NCI-H146 (cell line): ENCODE measurements at regions not wholly inside any gene's neighbourhood (a gene's known extent, or its start where the extent isn't known, plus 50 kb on each side); places are given as distances from the start of the nearest gene placed in this dataset.
A peak's percentile ranks its signal among the peaks of the same experiment; 100 is the strongest.

ENCODE experiments used
- DNase-seq: peaks from one replicate; lab custom pipeline; 2025; lab: John Stamatoyannopoulos, UW

DNA sequence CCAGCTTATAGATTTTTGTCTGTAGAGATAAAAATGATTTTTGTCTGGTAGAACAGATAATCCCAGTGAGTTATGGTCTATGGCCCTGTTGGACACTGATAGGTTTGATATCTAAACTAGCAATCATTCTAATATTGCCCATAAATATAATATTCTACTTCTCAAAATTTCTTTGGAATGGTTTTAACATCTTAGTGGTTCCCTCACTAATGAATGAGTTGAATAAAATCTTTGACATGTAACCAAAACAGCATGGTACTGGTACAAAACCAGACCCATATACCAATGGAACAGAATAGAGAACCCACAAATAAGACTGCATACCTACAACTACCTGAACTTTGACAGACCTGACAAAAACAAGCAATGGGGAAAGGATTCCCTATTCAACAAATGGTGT is 219.7 kb downstream of the SEC61B start:
- no peak for DNase-seq

DNA sequence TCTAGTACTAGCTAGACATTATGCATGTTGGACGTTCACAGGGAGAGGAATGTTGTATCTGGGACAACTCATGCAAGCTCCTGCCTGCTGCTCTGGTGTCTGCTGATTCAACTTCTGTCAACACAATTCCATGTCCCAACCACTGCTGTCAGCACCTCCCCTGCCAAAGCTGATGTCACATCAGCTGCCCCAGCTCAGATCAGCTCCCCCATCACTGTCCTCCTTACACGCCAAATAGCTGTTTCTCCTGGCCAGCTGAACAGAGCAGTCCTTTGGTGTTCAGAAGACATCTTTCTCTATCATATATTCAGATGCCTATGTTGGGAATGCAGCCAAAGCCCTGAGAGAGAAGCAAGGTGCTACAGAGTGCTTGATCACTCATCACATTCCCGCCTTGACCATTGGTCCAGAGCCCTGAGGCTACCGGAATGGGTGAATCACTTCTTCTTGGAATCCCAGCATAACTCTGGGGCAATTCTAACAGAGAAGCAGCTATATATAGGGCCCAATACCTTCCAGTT is 223.3 kb downstream of the SEC61B start:
- DNase-seq, result no peak

GRCh38 chr9:99445920-99446319 is 223.8 kb downstream of the SEC61B start:
- DNase-seq, result no peak

DNA sequence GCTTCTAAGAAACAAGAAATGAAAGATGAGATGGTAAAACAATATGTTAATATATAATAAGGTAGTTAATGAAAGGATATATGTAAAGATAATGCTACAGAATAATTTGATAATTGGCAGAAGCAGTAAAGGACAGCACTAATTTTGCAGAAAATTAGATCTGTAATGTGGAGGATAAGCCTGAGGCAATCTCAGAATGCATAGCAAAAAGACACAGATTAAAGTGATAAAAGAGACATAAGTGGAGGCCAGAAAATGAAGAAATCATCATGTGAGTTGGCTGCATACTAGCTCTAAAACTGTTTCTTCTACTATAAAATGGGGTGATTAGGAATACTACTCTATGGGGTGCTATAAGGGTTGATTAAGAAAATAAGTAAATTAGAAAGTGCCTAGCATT is 225.9 kb downstream of the SEC61B start:
- no peak for DNase-seq

GRCh38 chr9:99449726-99450125 is 227.6 kb downstream of the SEC61B start:
- no peak for DNase-seq

DNA sequence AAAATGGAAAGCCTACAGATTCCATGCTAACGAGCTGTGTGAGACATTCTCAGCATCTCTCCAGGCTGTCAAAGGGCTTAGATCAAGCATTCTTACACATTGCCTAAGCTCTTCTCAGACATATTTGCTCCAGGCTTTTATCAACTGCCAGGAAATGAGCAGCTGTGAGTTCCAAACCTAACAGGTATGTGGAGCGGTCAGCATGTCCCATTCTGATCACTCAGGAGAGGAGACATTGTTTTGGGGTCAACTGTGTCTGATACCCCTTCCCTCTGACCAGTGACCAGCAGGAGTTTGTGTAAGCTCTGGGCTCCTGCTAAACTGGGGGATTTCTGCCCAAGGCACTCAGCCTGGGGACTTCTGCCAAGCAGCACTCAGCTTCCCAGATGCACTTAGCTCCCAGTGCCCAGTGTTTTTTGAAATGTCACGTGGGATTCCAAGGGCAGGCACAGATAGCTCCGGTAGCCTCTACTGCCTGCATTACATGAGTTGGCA is 229.1 kb downstream of the SEC61B start:
- no peak for DNase-seq

GRCh38 chr9:99457406-99457805 is 235.3 kb downstream of the SEC61B start:
- DNase-seq, result no peak

DNA sequence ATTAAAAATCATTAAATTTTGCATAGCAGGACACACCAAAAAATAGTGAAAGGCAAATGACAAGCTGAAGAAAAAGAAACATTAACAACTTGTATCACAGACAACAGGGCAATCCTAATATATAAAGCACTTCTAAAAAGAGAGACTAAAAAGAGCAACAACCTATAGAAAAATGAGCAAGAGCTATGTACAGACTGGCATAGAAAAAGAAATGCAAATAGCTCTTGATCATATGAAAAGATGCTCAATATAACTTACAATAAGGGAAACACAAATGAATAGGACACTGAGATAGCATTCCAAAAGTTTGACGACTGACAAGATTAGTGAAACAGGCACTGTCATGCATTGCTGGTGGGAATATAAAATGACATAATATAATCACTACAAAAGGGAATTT is 235.9 kb downstream of the SEC61B start:
- DNase-seq, result no peak

- DNase-seq, result no peak
Measured at GRCh38 chr9:99459919-99460318, 237.8 kb downstream of the SEC61B start.

DNA sequence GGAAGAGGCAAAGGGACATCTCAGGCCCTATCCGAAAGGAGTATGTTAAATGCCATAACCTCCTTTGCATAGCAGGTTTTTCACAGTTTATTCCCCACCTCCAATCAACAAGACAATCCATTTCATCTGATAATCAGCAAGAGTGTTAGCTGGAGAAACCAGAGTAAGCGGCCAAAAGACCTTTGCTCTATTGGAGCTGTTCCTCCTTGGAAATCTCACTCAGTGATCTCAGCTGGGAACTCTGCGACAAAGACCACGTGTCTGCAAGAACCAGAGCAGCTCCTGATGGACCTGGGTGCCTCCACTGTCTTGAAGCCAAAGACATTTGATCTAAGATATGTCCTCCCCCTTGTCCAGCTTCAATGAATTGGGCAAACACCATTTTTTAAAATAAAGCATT is 241.0 kb downstream of the SEC61B start:
- DNase-seq, result no peak

- no peak for DNase-seq
Measured at GRCh38 chr9:99464568-99464967, 242.5 kb downstream of the SEC61B start.

DNA sequence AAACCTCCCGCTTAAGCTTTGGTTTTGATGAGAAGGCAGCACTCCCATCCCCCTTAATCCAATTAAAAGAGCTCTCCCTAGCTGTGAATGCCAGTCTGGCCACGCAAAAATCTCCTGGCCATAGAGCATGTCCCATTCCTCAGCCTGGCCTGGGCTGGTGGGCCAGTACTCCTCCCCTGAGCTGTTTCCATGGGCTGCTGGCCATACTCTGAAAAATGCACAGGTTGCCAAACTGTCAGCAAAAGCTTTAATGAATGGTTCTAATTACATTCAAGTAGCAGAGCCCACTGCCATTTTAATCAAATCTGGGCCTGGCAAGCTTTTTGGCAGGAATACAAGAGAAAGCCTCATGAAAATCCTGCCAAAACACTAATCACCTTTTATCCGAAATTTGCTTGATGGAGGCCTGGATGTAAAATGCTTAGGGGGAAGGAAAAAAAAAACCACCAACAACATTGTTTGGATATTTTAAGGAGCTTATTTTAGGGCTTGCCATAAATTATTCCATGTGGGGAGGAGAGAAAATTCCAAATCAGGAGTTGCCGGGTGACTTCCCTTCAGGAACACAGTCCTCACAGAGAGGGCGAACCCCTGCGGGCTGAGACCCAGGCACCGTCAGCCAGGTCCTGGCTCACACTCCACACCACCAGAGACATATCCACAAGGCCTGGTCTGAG is 243.3 kb downstream of the SEC61B start:
- no peak for DNase-seq

DNA sequence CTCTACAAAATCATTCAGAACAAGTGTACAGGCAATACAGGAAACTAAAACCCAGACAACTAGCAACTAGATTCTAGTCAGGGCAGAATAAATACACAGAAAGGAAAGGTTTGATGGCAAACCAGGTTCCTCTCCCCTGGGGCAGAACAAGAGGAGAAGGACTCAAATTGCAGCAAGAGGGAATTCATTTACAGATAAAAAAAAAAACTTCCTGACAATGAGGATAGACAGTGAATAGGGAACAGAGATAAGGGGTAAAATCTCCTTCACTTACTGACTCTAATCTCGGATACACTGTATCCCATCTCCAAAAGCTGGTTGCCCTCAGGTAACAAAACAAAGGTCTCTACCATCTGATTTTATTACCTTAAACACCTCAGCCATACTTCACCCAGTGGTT is 244.0 kb downstream of the SEC61B start:
- DNase-seq, result peak; percentile 21

DNA sequence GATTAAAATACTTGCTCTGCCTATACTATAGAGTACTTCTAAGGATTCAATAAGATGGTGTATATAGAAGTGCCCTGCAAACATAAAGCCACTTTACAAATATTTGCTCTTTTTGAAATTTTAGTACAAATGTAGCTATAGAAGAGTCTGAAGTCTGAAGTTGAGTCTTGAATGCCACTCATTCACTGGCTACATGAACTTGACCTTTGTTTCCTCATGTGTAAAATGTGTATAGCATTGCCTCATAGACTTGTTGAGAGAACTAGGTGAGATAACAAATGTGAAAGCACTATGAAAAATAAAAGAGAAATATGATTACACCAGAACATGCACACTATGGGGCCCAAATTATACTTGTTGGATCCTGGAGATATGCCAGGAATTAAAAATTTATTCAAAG is 244.7 kb downstream of the SEC61B start:
- no peak for DNase-seq

GRCh38 chr9:99471033-99471432 is 249.0 kb downstream of the SEC61B start:
- DNase-seq, result no peak

DNA sequence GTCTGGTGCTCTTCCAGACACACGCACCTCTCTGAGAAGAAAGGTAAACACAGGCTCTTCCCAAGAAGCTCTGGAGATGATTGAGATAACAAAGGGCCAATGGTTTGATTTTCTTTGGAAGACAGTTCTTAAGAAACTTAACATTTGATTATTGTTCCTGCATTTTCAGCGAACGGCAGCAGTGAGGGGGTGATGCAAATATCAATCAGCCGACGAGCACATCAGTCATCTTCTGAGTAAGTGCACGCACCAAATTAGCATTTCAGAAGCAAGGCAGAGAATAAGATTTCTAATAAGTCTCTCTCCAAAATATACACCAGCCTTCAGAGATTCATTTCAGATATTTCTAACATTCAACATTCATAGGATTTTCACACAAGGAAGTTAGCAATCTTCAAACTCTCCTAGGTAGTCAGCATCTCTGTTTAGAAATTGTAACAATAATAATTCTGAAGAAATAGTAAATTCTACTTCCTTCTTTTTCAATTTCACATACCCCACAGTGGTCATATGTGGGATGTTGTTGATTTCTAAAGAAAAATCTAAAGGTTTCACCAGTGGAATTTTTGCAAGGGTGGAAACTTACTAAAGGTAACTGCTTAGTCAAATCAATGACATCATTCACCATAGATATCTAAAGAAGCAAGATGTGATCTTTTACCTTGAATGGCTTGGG is 250.3 kb downstream of the SEC61B start:
- DNase-seq, result no peak

DNA sequence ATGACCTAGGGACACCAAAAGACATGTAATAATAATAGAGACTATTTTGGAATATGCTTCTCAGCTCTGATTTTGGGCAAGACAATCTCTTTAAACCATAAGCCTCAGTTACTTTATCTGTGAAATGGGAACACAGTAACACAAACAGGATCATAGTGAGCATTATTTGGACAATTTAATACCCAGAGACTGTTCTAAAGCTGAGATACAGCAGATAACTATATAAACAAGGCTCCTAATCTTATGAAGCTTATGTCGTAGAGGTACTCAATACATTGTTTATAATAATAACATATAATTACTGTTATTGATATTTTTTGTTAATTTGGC is 250.8 kb downstream of the SEC61B start:
- DNase-seq, result no peak

DNA sequence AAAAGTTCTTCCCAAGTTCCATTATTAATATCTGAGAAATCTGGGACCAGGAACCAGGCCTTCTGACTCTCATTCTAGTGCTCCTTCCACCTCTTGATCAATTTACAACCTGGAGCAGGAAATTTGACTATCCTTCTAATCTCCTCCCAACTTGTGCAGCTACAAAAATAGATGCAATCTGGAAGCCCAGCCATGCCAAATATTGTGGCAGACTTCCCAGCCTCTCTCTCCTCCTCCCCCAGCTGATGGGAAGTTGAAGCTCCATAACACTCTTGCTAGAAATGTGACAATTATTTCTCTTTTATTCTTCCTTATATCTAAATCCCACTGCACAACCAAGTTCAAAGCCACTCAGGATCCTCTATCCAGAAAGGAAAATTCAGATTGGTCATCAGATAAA is 252.1 kb downstream of the SEC61B start:
- no peak for DNase-seq

DNA sequence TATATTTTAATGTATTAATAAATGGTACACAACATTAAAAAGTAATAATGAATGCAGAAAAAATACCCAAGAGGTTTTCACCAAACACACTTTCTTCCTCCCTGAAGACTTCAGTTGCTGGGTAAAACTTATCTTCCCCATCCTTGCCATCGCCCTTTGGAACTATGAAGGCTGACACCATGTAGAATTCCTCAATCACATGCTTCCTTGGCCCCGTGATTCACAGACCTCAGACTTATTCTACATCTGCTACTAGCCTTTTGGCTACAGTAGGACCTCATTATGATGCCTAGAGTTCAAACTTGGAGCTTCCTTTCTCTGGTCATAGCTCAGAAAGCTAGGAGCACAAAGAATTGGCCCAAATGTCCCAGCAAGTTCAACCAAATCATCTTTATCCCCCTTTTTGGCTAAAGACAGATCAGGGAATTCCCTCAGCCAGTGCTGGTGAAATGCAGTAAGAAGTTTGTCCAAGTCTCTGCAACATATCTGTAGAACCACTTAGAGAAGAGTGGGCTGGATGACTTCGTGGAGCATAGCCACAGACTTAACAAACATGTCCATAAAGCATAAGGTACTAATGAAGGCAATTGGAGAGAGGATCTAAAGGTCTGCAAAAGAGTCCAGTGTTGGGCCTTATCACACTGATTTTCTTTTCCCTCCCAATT is 253.5 kb downstream of the SEC61B start:
- no peak for DNase-seq

DNA sequence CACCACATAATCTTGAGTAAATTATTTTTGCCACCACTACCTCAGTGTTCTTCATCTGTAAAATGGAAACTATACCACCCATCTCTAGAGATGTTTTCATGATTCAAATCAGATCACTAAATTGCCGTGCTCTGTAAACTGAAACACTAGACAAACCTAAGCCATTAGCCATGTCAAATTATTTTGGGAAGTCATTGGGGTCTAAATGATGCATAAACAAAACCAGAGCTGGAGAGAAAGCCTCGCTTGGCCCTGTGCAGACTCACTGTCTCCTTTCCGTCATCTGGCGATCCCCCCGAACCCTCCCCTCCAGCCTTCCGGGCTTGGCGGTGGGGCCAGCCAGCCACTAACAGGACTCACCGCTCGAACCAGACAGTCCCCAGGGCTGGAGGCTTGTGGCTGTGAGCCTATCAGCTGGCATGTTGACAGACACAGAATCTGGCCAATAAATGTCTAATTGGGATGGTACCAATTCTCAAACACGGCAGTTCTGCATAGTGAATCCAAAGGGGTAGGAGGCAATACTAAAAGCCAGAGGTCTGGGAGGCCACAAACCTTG is 256.5 kb downstream of the SEC61B start:
- DNase-seq, result no peak

DNA sequence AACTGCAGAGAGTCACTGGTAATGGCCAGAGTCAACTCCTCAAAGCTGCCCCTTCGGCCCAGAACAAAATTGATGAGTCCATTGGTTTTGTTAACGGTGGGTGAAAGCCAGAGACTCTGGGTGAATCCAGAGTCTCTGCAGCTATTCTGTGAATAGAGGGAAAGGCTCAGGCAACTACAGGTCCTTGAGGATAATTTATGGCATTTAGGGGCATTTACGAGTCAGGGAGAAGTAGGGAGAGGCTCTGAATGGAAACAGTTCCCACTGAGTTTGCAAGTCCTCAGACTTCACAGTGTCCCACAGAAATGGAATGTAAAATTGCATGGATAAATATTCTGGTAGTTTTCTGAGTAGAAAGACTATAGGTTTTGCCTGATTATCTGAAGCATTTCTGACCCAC is 257.8 kb downstream of the SEC61B start:
- no peak for DNase-seq

DNA sequence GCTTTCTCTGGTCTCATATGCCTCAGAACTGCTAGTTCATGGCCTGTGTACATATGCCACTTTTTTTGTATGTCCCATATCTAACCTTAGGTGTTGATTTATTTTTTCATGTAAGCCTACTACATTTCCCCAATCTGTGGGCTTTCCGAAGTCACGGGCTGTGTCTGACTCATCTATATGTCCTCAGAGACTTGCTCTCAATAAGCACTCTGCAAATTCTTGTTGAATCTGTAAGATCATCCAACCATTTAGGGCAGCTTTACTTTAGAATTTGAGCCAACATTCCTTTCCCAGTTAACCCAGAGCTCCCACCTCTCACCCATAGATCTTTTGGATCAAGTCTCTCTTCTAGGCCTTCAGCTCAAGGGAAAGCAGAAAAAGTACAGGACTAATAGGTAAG is 263.4 kb downstream of the SEC61B start:
- DNase-seq, result no peak

DNA sequence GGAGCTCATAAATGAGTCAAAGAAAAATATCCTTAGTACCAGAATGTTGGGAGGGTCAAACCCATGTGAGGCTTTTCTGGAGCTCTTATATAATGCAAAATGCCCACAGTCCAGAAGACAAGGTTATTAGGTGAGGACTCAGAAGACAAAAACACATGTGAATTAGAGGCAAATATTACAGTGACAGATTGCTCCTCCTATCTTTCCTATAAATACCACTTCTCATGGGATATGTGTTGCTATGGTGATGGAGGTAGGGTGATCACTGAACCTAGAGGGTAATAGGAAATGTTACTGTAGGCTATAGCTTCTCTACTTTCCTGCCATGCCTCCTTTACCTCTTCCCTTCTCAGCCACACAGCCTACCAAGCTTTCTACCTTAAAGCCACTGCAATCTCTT is 264.6 kb downstream of the SEC61B start:
- DNase-seq, result no peak
